ENCODE measurements at regions not wholly inside any gene's neighbourhood (a gene's known extent, or its start where the extent isn't known, plus 50 kb on each side); places are given as distances from the start of the nearest gene placed in this dataset.

- Histone ChIP-seq H4K8ac (ENCODE audit: extremely low read depth, insufficient read depth, low read length) (no peak overlapping the region), H3K4ac (replicated peaks; ENCODE audit: insufficient read length, low read depth, low read length) (no peak overlapping the region), H4K5ac (ENCODE audit: insufficient read length, low read depth, low read length) (no peak overlapping the region), H3K23me2 (ENCODE audit: low read depth, low read length) (no peaks in the 10 kb centered on the region), H2BK15ac (ENCODE audit: low read length) (no peak overlapping the region), H3K14ac (ENCODE audit: insufficient read length) (no peak overlapping the region), H3K23ac (ENCODE audit: insufficient read length) (no peak overlapping the region), H2BK12ac (ENCODE audit: low read depth, low read length) (no peak overlapping the region), H3K27ac (ENCODE audit: low read depth, low read length) (no peak overlapping the region), H2BK120ac (replicated peaks; ENCODE audit: low read depth, low read length) (no peak overlapping the region), H3K4me2 (ENCODE audit: insufficient read depth in 1 of 2, low read depth in 2 of 2, low read length in 2 of 2) (no peak overlapping the region), H3K18ac (ENCODE audit: extremely low read depth, low read length) (no peak overlapping the region), H3K79me2 (ENCODE audit: control insufficient read depth in 1 of 2, insufficient read depth in 2 of 2, low read length in 2 of 2) (no peaks in the 10 kb centered on the region), H3K9ac (replicated peaks in 1 of 4; ENCODE audit: extremely low read depth in 1 of 4, low read depth in 3 of 4, low read length in 3 of 4) (no peak overlapping the region), H3K4me1 (replicated peaks in 1 of 4; ENCODE audit: control insufficient read depth in 3 of 4, insufficient read depth in 4 of 4, low read length in 3 of 4) (no peaks in the 10 kb centered on the region; a peak in 1 of 7 replicates), H3K79me1 (ENCODE audit: low read depth, low read length) (no peaks in the 10 kb centered on the region), H2BK20ac (ENCODE audit: low read length) (no peak overlapping the region), H3K9me3 (ENCODE audit: insufficient read depth in 2 of 2, low read depth in 1 of 2, low read length in 1 of 2) (no peaks in the 10 kb centered on the region), H3K27me3 (replicated peaks in 1 of 4; ENCODE audit: control insufficient read depth in 3 of 4, extremely low read depth in 1 of 4, insufficient read depth in 3 of 4, low read length in 3 of 4) (no peaks in the 10 kb centered on the region), H3K4me3 (ENCODE audit: extremely low read depth in 1 of 4, insufficient read depth in 2 of 4, low read depth in 3 of 4, low read length in 4 of 4) (no peak overlapping the region), H2BK5ac (ENCODE audit: low read depth, low read length) (no peak overlapping the region), H4K91ac (replicated peaks; ENCODE audit: insufficient read length, low read length) (no peak overlapping the region), H2AK5ac (ENCODE audit: low read depth, low read length) (no peak overlapping the region), H3K36me3 (ENCODE audit: control insufficient read depth in 2 of 4, insufficient read depth in 4 of 4, low read length in 3 of 4) (no peaks in the 10 kb centered on the region), H4K20me1 (replicated peaks in 1 of 2; ENCODE audit: control insufficient read depth in 1 of 2, insufficient read depth in 2 of 2, low read length in 2 of 2) (no peaks in the 10 kb centered on the region), H2AFZ (ENCODE audit: low read length) (no peak overlapping the region), H3K56ac (replicated peaks; ENCODE audit: insufficient read length, low read depth, low read length) (no peak overlapping the region)
- no peak for DNase-seq (ENCODE audit: low read depth in 1 of 2, low spot score in 2 of 2)
- POLR2A ChIA-PET (ENCODE audit: partially characterized antibody), result interaction anchor here (0.6 to 1.9 kb wide), 2 partner anchors 93 to 279 kb away, joined by 3 to 5 read pairs; no protein-coding TSS in a partner anchor
- CTCF ChIA-PET (ENCODE audit: partially characterized antibody), result interaction anchor here (0.6 to 17.9 kb wide), 11 partner anchors 12 to 516 kb away, joined by 3 to 591 read pairs (median 5); no protein-coding TSS in a partner anchor
- FAIRE-seq, result no peak
- TF ChIP-seq TEAD4 (IDR thresholded peaks at IDR 0.05; ENCODE audit: low read depth, low read length) (no peak), RAD21 (IDR thresholded peaks at IDR 0.05 in 1 of 2, conservative IDR thresholded peaks at IDR 0.05 in 1 of 2; ENCODE audit: low read depth in 2 of 2, low read length in 2 of 2) (no peak), KDM5A (IDR thresholded peaks at IDR 0.05; ENCODE audit: low read length) (no peak), EP300 (IDR thresholded peaks at IDR 0.05; ENCODE audit: borderline replicate concordance in 1 of 2, low read depth in 2 of 2, low read length in 2 of 2) (no peak), CTBP2 (IDR thresholded peaks at IDR 0.05; ENCODE audit: borderline replicate concordance, insufficient read depth, insufficient read length, low read length) (no peak), KDM4A (IDR thresholded peaks at IDR 0.05; ENCODE audit: low read depth, low read length, severe bottlenecking) (no peak), GABPA (IDR thresholded peaks at IDR 0.05; ENCODE audit: borderline replicate concordance, insufficient read depth, low read length) (no peak), FOSL1 (IDR thresholded peaks at IDR 0.05; ENCODE audit: insufficient read depth, low read depth, low read length) (no peak), CHD1 (IDR thresholded peaks at IDR 0.05; ENCODE audit: low read depth, low read length) (no peak)
- 95% methylated on average over 4 of the region's 4 CpGs; no CpG with 5 or more reads in 1 of the 2 experiments for WGBS, 2 experiments (ENCODE audit: extremely low coverage in 1 of 2, insufficient coverage in 1 of 2, insufficient read length in 1 of 2, insufficient replicate concordance in 2 of 2, low coverage in 1 of 2, low lambda C conversion rate in 2 of 2, missing lambda C conversion rate in 1 of 2)
These were observed 81.7 kb upstream of the SEC11C start for GRCh38 chr18:59057969-59058368.
